ENCODE measurements at regions not wholly inside any gene's neighbourhood (a gene's known extent, or its start where the extent isn't known, plus 50 kb on each side); places are given as distances from the start of the nearest gene placed in this dataset.

DNA sequence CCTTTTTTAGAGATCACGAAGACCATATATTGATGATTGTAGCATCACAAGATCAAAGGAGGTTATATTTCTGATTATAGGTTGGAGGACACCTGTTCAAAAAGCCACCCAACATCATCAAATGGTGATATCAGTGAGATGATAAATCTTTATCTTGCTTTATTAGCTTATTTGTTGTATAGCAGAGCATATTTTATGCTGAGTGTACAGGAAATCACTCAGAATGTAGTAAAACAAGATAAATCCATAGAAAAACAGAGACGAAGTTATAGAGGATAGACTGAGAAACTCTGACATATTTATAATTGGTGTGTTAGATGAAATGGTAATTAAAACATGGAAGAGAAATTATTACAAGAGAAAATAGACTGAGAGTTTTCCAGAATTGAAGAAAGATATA lies 69.8 kb upstream of the DMAC1 start:
- no peaks in the 10 kb centered on the region for H3K9me3 ChIP-seq
- no peak overlapping the region for H3K27ac ChIP-seq
- no peaks in the 10 kb centered on the region for H3K4me1 ChIP-seq
- no peak for DNase-seq
- no peaks in the 10 kb centered on the region for H3K36me3 ChIP-seq
- TF ChIP-seq POLR2A (IDR thresholded peaks at IDR 0.05) = no peak
- TF ChIP-seq POLR2AphosphoS5 (IDR thresholded peaks at IDR 0.05) = no peak
- no peak for TF ChIP-seq EP300 (IDR thresholded peaks at IDR 0.05)
- TF ChIP-seq, protein P1, sequence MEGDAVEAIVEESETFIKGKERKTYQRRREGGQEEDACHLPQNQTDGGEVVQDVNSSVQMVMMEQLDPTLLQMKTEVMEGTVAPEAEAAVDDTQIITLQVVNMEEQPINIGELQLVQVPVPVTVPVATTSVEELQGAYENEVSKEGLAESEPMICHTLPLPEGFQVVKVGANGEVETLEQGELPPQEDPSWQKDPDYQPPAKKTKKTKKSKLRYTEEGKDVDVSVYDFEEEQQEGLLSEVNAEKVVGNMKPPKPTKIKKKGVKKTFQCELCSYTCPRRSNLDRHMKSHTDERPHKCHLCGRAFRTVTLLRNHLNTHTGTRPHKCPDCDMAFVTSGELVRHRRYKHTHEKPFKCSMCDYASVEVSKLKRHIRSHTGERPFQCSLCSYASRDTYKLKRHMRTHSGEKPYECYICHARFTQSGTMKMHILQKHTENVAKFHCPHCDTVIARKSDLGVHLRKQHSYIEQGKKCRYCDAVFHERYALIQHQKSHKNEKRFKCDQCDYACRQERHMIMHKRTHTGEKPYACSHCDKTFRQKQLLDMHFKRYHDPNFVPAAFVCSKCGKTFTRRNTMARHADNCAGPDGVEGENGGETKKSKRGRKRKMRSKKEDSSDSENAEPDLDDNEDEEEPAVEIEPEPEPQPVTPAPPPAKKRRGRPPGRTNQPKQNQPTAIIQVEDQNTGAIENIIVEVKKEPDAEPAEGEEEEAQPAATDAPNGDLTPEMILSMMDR (IDR thresholded peaks at IDR 0.05) = no peak
- intact Hi-C loops (cut with DNase I; ENCODE audit: low total_unique reads) = no loop called here
- WGBS, 5 donors = 83 to 93% (median 90%) methylated on average over 2 of the region's 2 CpGs
- no peaks in the 10 kb centered on the region for H3K27me3 ChIP-seq
- H3K4me3 ChIP-seq = no peak overlapping the region

DNA sequence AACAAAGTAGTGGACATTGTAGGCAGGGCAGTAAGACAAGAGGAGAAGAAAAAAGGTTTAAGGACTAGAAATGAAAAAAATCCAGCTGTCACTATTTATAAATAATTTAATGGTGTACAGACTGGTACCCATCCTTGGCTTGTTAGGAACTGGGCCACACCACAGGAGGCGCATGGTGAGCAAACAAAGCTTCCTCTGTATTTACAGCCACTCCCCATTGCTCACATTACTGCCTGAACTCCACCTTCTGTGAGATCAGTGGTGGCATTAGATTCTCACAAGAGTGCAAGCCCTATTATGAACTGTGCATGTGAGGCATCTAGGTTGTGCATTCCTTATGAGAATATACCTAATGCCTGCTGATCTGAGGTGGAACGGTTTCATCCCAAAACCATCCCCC lies 62.6 kb upstream of the DMAC1 start:
- intact Hi-C loops (cut with DNase I; ENCODE audit: low total_unique reads) = no loop called here
- WGBS, 5 donors = 69 to 81% (median 80%) methylated on average over 2 of the region's 2 CpGs
- H3K36me3 ChIP-seq = no peaks in the 10 kb centered on the region

DNA sequence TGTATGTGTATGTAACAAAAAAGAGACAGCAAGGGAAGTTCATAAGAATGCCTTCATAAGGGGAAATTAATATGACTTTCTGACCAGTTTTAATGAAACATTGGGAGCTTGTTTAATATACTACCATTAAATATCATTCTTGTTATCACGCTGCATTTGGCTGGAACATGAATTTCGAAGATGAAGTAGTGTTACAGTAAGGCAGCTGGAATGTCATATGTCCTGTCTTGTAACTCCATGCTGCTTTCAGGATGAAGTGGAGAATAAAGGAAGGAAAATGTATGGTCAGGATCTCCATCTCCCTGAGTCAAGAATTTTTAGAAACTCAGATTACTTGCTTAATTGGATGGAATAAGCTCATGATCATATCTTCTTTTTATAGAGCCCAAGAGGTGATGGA lies 61.5 kb upstream of the DMAC1 start:
- no peaks in the 10 kb centered on the region for H3K27me3 ChIP-seq
- no peaks in the 10 kb centered on the region for H3K9me3 ChIP-seq
- H3K4me3 ChIP-seq = no peak overlapping the region
- no peaks in the 10 kb centered on the region for H3K36me3 ChIP-seq
- intact Hi-C loops (cut with DNase I; ENCODE audit: low total_unique reads) = no loop called here
- TF ChIP-seq, protein P1 (IDR thresholded peaks at IDR 0.05) = no peak
- TF ChIP-seq POLR2A (IDR thresholded peaks at IDR 0.05) (no peak), EP300 (IDR thresholded peaks at IDR 0.05) (no peak), POLR2AphosphoS5 (IDR thresholded peaks at IDR 0.05) (no peak)
- WGBS, 5 donors = 77 to 91% (median 84%) methylated on average over 2 of the region's 2 CpGs
- no peak for DNase-seq
- no peak overlapping the region for H3K27ac ChIP-seq
- H3K4me1 ChIP-seq = no peaks in the 10 kb centered on the region

More for the DNA sequence above, 62.6 kb upstream of the DMAC1 start:
- Histone ChIP-seq H3K4me1 (no peaks in the 10 kb centered on the region), H3K4me3 (no peak overlapping the region), H3K27me3 (no peaks in the 10 kb centered on the region), H3K9me3 (no peaks in the 10 kb centered on the region), H3K27ac (no peak overlapping the region)
- no peak for DNase-seq
- TF ChIP-seq POLR2A (IDR thresholded peaks at IDR 0.05) (no peak), POLR2AphosphoS5 (IDR thresholded peaks at IDR 0.05) (no peak), EP300 (IDR thresholded peaks at IDR 0.05) (no peak)
- TF ChIP-seq, protein P1 (IDR thresholded peaks at IDR 0.05) = no peak

DNA sequence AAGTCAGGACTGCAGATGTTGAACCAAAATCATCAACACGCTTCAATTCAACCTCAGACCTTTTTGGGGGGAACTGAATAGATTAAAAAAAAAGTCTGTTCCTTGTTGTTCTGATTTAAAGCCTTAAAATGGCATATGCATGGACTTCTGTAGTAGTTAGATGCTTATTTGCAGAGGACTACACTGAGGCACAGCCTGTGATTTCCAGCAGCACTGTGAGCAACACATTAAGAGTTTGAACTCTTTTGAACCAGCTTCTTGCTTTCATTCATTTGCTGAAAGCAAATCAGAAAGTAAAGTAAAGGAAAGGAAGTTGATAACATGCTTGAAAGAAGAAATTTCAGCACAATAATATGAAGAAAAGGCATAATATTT lies 60.7 kb upstream of the DMAC1 start:
- no peak for DNase-seq
- Histone ChIP-seq H3K27me3 (no peaks in the 10 kb centered on the region), H3K27ac (no peak overlapping the region), H3K4me1 (no peaks in the 10 kb centered on the region), H3K4me3 (no peak overlapping the region), H3K36me3 (no peaks in the 10 kb centered on the region), H3K9me3 (no peaks in the 10 kb centered on the region)
- intact Hi-C loops (cut with DNase I; ENCODE audit: low total_unique reads) = no loop called here
- TF ChIP-seq POLR2AphosphoS5 (IDR thresholded peaks at IDR 0.05) = no peak
- no peak for TF ChIP-seq POLR2A (IDR thresholded peaks at IDR 0.05)
- TF ChIP-seq EP300 (IDR thresholded peaks at IDR 0.05) = no peak
- TF ChIP-seq, protein P1 (IDR thresholded peaks at IDR 0.05) = no peak
- WGBS, 5 donors = 69 to 84% (median 72%) methylated on average over 1 of the region's 1 CpG
